HEK293T (cell line): ENCODE measurements at regions not wholly inside any gene's neighbourhood (a gene's known extent, or its start where the extent isn't known, plus 50 kb on each side); places are given as distances from the start of the nearest gene placed in this dataset.

ENCODE experiments used
- ARNT ChIP-seq: fragments of 450-650 bp; IDR thresholded peaks from 2 replicates; pipeline ENCODE4 v1.6.1; 2017; ENCODE audit warnings: mild to moderate bottlenecking
- FOXA1 ChIP-seq: fragments of 450-650 bp; IDR thresholded peaks from 2 replicates; pipeline ENCODE4 v1.6.1; 2016; ENCODE audit warnings: mild to moderate bottlenecking
- NFRKB ChIP-seq: fragments of 450-650 bp; IDR thresholded peaks from 2 replicates; pipeline ENCODE4 v1.6.1; 2016; ENCODE audit warnings: mild to moderate bottlenecking, moderate library complexity

GRCh38 chr5:67547682-67548081 lies 351.1 kb upstream of the CD180 start:
- TF ChIP-seq ARNT, result no peak
- no peak for TF ChIP-seq NFRKB
- TF ChIP-seq FOXA1, result no peak
